ENCODE measurements at regions not wholly inside any gene's neighbourhood (a gene's known extent, or its start where the extent isn't known, plus 50 kb on each side); places are given as distances from the start of the nearest gene placed in this dataset.

- no peaks in the 10 kb centered on the region for H3K36me3 Mint-ChIP-seq (ENCODE audit: low read depth)
- DNase-seq, result no peak
- CTCF ChIA-PET, result interaction anchor here (0.6 kb wide), 1 partner anchor 1439 kb away, joined by 3 read pairs; no protein-coding TSS in a partner anchor
- no peaks in the 10 kb centered on the region for H3K9me3 Mint-ChIP-seq
- POLR2A ChIA-PET, result no interaction called here
- H3K27ac Mint-ChIP-seq, result no peak overlapping the region
- H3K27me3 Mint-ChIP-seq, result peaks cover 2% of the 10 kb centered on the region
- H3K4me3 Mint-ChIP-seq, result no peak overlapping the region
- no peaks in the 10 kb centered on the region for H3K4me1 Mint-ChIP-seq
Observed at GRCh38 chr5:96150007-96150406, 188.4 kb upstream of the ELL2 start.

DNA sequence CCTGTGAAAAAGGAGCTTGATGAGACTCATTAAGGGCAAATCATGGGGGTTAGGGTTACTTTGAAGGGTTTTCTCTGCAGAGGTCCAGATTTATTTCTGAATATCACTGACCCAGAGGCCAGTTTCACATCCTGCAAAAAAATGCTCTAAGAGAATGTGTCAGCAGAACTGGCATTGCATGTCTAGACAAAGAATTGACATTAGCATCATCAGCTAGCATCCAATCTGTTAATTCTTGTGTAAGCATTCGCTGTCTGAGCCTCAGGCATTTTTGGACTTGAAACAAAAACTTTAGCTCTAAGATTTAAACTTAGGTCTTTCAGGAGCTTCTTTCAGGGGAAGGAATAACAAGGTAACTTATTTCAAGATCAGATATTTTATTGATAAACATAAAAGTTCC lies 187.9 kb upstream of the ELL2 start:
- no peak for DNase-seq
- H3K9me3 Mint-ChIP-seq, result no peaks in the 10 kb centered on the region

GRCh38 chr5:96149021-96149420 lies 187.4 kb upstream of the ELL2 start:
- H3K27me3 Mint-ChIP-seq, result peaks cover 2% of the 10 kb centered on the region
- no peaks in the 10 kb centered on the region for H3K9me3 Mint-ChIP-seq
- no peaks in the 10 kb centered on the region for H3K36me3 Mint-ChIP-seq (ENCODE audit: low read depth)
- no peak overlapping the region for H3K27ac Mint-ChIP-seq
- no peak overlapping the region for H3K4me3 Mint-ChIP-seq
- DNase-seq, result no peak
- CTCF ChIA-PET, result interaction anchor here (0.6 to 1.4 kb wide), 3 partner anchors 8 to 1440 kb away, joined by 3 read pairs; no protein-coding TSS in a partner anchor
- POLR2A ChIA-PET, result no interaction called here
- no peaks in the 10 kb centered on the region for H3K4me1 Mint-ChIP-seq

More for the DNA sequence above, 187.9 kb upstream of the ELL2 start:
- CTCF ChIA-PET, result interaction anchor here (0.6 to 1.4 kb wide), 3 partner anchors 8 to 1440 kb away, joined by 3 read pairs; no protein-coding TSS in a partner anchor
- POLR2A ChIA-PET, result no interaction called here
- Mint-ChIP-seq H3K4me1 (no peaks in the 10 kb centered on the region), H3K36me3 (ENCODE audit: low read depth) (no peaks in the 10 kb centered on the region), H3K27me3 (peaks cover 2% of the 10 kb centered on the region), H3K4me3 (no peak overlapping the region), H3K27ac (no peak overlapping the region)

DNA sequence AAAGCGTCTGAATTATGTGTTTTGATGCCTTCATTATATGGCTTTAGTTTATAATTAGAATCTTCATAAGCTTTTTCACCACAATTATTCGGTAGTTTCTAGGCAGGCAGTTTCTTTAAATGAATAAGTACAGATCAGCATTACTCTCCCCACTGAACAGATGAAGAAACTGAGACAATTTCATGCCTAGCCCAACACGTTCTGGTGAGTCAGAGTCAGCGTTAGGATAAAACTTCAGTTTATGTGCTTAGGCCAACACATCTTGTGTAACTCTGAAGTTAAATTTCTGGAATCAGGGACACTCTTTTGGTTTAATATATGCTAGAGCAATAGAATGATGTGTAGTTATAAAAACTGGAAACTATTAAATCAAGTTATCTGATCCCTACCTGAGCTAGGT lies 186.7 kb upstream of the ELL2 start:
- POLR2A ChIA-PET, result no interaction called here
- peaks cover 2% of the 10 kb centered on the region for H3K27me3 Mint-ChIP-seq
- no peaks in the 10 kb centered on the region for H3K4me1 Mint-ChIP-seq
- CTCF ChIA-PET, result interaction anchor here (1.4 kb wide), 1 partner anchor 9 kb away, joined by 3 read pairs; no protein-coding TSS in a partner anchor
- H3K9me3 Mint-ChIP-seq, result no peaks in the 10 kb centered on the region
- no peak for DNase-seq
- H3K4me3 Mint-ChIP-seq, result no peak overlapping the region
- H3K36me3 Mint-ChIP-seq (ENCODE audit: low read depth), result no peaks in the 10 kb centered on the region
- H3K27ac Mint-ChIP-seq, result no peak overlapping the region

- Mint-ChIP-seq H3K9me3 (no peaks in the 10 kb centered on the region), H3K4me3 (no peak overlapping the region), H3K27me3 (peaks cover 4% of the 10 kb centered on the region), H3K36me3 (ENCODE audit: low read depth) (no peaks in the 10 kb centered on the region), H3K4me1 (no peaks in the 10 kb centered on the region), H3K27ac (no peak overlapping the region)
- no peak for DNase-seq
- POLR2A ChIA-PET, result no interaction called here
- CTCF ChIA-PET, result no interaction called here
Observed at GRCh38 chr5:96147866-96148265, 186.2 kb upstream of the ELL2 start.

DNA sequence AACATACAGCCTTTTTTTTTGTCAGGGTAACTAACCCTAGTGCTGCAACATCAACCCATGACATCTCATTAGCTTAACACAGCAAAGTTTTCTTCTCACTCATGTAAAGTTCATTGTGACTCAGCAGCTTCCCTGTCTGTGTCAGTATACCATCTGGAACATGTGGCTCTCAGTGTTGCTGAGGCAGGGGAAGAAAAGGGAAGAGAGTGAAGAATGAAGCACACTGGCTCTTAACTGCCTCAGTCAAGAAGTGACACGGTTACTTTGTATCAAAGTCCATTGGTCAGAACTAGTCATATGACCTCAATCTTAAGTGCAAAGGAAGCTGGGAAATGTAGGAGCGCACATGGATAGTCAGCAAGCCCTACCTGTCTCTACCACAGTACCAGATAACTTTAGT lies 185.0 kb upstream of the ELL2 start:
- POLR2A ChIA-PET, result no interaction called here
- H3K4me3 Mint-ChIP-seq, result no peak overlapping the region
- H3K36me3 Mint-ChIP-seq (ENCODE audit: low read depth), result no peaks in the 10 kb centered on the region
- no peaks in the 10 kb centered on the region for H3K4me1 Mint-ChIP-seq
- CTCF ChIA-PET, result interaction anchor here (0.6 kb wide), 1 partner anchor 139 kb away, joined by 3 read pairs; no protein-coding TSS in a partner anchor
- no peaks in the 10 kb centered on the region for H3K9me3 Mint-ChIP-seq
- H3K27me3 Mint-ChIP-seq, result peaks cover 4% of the 10 kb centered on the region
- no peak for DNase-seq
- no peak overlapping the region for H3K27ac Mint-ChIP-seq

- Mint-ChIP-seq H3K36me3 (ENCODE audit: low read depth) (no peaks in the 10 kb centered on the region), H3K27me3 (peaks cover 13% of the 10 kb centered on the region)
- CTCF ChIA-PET, result interaction anchor here (1.4 kb wide), 1 partner anchor 57 kb away, joined by 3 read pairs; no protein-coding TSS in a partner anchor
Observed at GRCh38 chr5:96144289-96144688, 182.6 kb upstream of the ELL2 start.

DNA sequence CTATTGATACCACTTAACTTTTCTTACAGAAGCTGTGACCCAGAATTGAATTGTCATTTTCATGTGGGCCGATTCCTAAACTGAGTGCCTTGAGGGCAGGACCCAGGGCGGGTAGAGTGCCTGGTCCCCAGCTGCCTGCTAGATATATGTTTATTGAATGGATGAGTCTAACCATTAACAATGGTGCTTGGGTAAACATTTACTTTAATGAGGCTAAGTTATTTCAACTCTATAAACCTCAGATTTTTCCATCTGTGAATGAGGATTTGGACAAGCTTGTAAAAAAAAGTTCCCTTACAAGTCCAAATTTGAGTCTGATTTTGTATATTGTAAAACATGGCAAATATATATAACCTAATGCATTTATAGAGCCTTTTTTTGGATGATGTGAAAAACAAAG lies 181.8 kb upstream of the ELL2 start:
- H3K9me3 Mint-ChIP-seq, result no peaks in the 10 kb centered on the region
- no peaks in the 10 kb centered on the region for H3K36me3 Mint-ChIP-seq (ENCODE audit: low read depth)
- no peaks in the 10 kb centered on the region for H3K4me1 Mint-ChIP-seq
- no peak for DNase-seq
- POLR2A ChIA-PET, result no interaction called here
- no peak overlapping the region for H3K4me3 Mint-ChIP-seq
- CTCF ChIA-PET, result no interaction called here
- no peak overlapping the region for H3K27ac Mint-ChIP-seq
- H3K27me3 Mint-ChIP-seq, result peaks cover 13% of the 10 kb centered on the region

More at GRCh38 chr5:96144289-96144688, 182.6 kb upstream of the ELL2 start:
- POLR2A ChIA-PET, result no interaction called here
- Mint-ChIP-seq H3K27ac (no peak overlapping the region), H3K4me3 (no peak overlapping the region), H3K9me3 (no peaks in the 10 kb centered on the region), H3K4me1 (no peaks in the 10 kb centered on the region)
- DNase-seq, result no peak

GRCh38 chr5:96142786-96143434 lies 181.3 kb upstream of the ELL2 start:
- H3K36me3 Mint-ChIP-seq (ENCODE audit: low read depth), result no peaks in the 10 kb centered on the region
- H3K27ac Mint-ChIP-seq, result no peak overlapping the region
- H3K4me1 Mint-ChIP-seq, result no peaks in the 10 kb centered on the region
- H3K27me3 Mint-ChIP-seq, result peaks cover 17% of the 10 kb centered on the region
- POLR2A ChIA-PET, result no interaction called here
- CTCF ChIA-PET, result no interaction called here
- no peak for DNase-seq
- no peaks in the 10 kb centered on the region for H3K9me3 Mint-ChIP-seq
- no peak overlapping the region for H3K4me3 Mint-ChIP-seq

DNA sequence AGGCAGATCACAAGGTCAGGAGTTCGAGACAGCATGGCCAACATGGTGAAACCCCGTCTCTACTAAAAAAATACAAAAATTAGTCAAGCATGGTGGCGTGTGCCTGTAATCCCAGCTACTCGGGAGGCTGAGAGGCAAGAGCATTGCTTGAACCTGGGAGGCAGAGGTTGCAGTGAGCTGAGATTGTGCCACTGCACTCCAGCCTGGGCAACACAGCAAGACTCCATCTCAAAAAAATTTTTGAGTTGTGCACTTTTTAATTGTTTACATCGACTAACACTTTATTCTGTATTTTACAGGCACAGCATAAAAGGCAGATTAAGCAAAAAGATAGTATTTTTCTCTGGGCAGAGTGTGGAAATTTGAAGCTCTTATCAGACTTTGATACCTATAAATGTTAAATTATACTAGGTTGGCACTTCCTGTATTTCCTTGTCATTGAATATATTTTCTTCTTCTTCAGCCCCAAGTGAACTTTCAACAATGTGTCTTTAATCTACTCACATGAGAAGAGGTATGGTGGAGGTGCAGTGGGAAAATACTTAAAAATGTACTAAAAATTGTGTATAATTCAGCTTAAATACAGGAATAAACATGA lies 180.6 kb upstream of the ELL2 start:
- H3K27ac Mint-ChIP-seq, result no peak overlapping the region
- ChIA-PET CTCF (no interaction called here), POLR2A (no interaction called here)
- H3K27me3 Mint-ChIP-seq, result peaks cover 21% of the 10 kb centered on the region
- no peaks in the 10 kb centered on the region for H3K4me1 Mint-ChIP-seq
- DNase-seq, result no peak
- H3K4me3 Mint-ChIP-seq, result no peak overlapping the region
- H3K9me3 Mint-ChIP-seq, result no peaks in the 10 kb centered on the region
- H3K36me3 Mint-ChIP-seq (ENCODE audit: low read depth), result no peaks in the 10 kb centered on the region

DNA sequence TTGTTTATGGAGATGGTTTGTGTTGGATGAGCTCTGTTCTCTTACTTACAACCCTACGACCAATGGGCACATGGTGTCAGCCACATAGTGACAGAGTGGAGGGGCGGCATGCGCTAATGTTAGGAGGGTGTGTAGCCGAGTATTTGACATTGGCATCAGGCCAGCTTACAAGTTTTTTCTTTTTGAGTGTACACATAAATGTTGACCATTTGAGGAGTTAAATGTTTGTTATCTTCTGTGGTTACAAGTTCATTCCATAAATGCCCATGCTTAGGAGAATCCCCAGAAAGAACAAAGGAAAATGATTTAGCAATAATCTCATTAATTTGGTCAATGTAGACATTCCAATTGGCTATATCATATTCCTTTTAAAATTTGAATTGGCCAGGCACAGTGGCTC lies 180.1 kb upstream of the ELL2 start:
- Mint-ChIP-seq H3K36me3 (ENCODE audit: low read depth) (no peaks in the 10 kb centered on the region), H3K9me3 (no peaks in the 10 kb centered on the region), H3K4me1 (no peaks in the 10 kb centered on the region), H3K27me3 (peaks cover 21% of the 10 kb centered on the region), H3K4me3 (no peak overlapping the region), H3K27ac (no peak overlapping the region)
- DNase-seq, result no peak
- CTCF ChIA-PET, result no interaction called here
- POLR2A ChIA-PET, result no interaction called here

DNA sequence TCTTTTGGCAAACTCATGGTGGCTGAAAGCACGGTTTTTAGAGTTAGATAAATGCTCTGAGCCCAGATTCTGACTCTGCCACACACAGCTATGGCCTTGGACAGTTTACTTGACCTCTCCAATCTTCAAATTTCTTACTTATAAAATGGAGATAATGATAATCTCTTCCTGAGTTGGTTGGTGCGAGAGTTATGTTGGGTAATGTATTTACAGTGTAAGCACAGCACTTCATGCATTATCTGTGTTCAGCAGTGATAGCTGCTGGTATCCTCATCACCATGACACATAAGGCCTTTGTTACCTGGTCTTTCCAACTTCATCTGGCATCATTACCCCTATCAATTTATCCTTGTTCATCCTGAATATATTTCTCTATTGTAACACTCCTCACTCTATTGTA lies 178.8 kb upstream of the ELL2 start:
- H3K4me3 Mint-ChIP-seq, result no peak overlapping the region
- ChIA-PET POLR2A (no interaction called here), CTCF (interaction anchor here (0.5 to 1.1 kb wide), 2 partner anchors 9 to 561 kb away, joined by 3 read pairs; no protein-coding TSS in a partner anchor)
- H3K9me3 Mint-ChIP-seq, result no peaks in the 10 kb centered on the region
- no peaks in the 10 kb centered on the region for H3K36me3 Mint-ChIP-seq (ENCODE audit: low read depth)
- no peak overlapping the region for H3K27ac Mint-ChIP-seq
- no peaks in the 10 kb centered on the region for H3K4me1 Mint-ChIP-seq
- peaks cover 26% of the 10 kb centered on the region for H3K27me3 Mint-ChIP-seq
- DNase-seq, result no peak

- DNase-seq, result no peak
- peaks cover 29% of the 10 kb centered on the region for H3K27me3 Mint-ChIP-seq
- H3K4me3 Mint-ChIP-seq, result no peak overlapping the region
- no peaks in the 10 kb centered on the region for H3K9me3 Mint-ChIP-seq
- no peaks in the 10 kb centered on the region for H3K4me1 Mint-ChIP-seq
- CTCF ChIA-PET, result interaction anchor here (0.5 to 1.1 kb wide), 2 partner anchors 9 to 562 kb away, joined by 3 read pairs; no protein-coding TSS in a partner anchor
- no peak overlapping the region for H3K27ac Mint-ChIP-seq
- POLR2A ChIA-PET, result no interaction called here
- H3K36me3 Mint-ChIP-seq (ENCODE audit: low read depth), result no peaks in the 10 kb centered on the region
Observed at GRCh38 chr5:96140084-96140483, 178.4 kb upstream of the ELL2 start.

- CTCF ChIA-PET, result no interaction called here
- no peaks in the 10 kb centered on the region for H3K9me3 Mint-ChIP-seq
- H3K27ac Mint-ChIP-seq, result no peak overlapping the region
- no peaks in the 10 kb centered on the region for H3K4me1 Mint-ChIP-seq
- no peak for DNase-seq
- peaks cover 19% of the 10 kb centered on the region for H3K27me3 Mint-ChIP-seq
- no peaks in the 10 kb centered on the region for H3K36me3 Mint-ChIP-seq (ENCODE audit: low read depth)
- no peak overlapping the region for H3K4me3 Mint-ChIP-seq
- POLR2A ChIA-PET, result no interaction called here
Observed at GRCh38 chr5:96134886-96135285, 173.2 kb upstream of the ELL2 start.

Data from activated CD4-positive, alpha-beta T cell treated with anti-CD3 and anti-CD28 coated beads, Interleukin-2, amount 10 ng/mL, durations not matched to agents 7 days and 5 days (primary cell).